GM20000 (cell line): ENCODE measurements at regions not wholly inside any gene's neighbourhood (a gene's known extent, or its start where the extent isn't known, plus 50 kb on each side); places are given as distances from the start of the nearest gene placed in this dataset.

Source experiments
- DNase-seq: peaks from one replicate; pipeline ENCODE4 v3.0.0; 2012; ENCODE audit warnings: low spot score
- TF ChIP-seq, protein P1 (sequence below): IDR thresholded peaks from 2 replicates; pipeline ENCODE4 v1.5.1; 2012; ENCODE audit warnings: mild to moderate bottlenecking, control low read depth; ENCODE audit errors: extremely low read depth, missing control alignments

DNA sequence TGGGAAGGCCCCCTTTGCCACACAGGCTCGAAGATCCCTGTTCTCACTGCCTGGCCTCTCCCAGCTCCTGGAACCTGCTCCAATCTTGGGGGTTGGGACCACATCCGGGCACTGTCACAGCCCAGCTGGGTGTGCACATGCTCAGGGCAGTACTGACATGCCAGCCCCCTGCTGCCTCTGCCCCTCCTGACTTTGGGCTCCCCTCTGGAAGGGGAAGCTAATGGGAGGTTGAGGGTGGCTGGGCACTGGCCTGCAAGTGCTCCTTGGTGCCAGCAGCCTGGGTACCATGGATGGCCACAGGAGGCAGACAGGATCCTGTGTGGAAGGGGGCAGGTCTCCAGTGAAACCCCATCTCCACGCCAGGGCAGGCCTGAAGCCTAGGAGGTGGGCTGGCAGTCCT is 126.1 kb upstream of the NOL4 start:
- no peak for DNase-seq
- TF ChIP-seq, protein P1, sequence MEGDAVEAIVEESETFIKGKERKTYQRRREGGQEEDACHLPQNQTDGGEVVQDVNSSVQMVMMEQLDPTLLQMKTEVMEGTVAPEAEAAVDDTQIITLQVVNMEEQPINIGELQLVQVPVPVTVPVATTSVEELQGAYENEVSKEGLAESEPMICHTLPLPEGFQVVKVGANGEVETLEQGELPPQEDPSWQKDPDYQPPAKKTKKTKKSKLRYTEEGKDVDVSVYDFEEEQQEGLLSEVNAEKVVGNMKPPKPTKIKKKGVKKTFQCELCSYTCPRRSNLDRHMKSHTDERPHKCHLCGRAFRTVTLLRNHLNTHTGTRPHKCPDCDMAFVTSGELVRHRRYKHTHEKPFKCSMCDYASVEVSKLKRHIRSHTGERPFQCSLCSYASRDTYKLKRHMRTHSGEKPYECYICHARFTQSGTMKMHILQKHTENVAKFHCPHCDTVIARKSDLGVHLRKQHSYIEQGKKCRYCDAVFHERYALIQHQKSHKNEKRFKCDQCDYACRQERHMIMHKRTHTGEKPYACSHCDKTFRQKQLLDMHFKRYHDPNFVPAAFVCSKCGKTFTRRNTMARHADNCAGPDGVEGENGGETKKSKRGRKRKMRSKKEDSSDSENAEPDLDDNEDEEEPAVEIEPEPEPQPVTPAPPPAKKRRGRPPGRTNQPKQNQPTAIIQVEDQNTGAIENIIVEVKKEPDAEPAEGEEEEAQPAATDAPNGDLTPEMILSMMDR, result no peak

DNA sequence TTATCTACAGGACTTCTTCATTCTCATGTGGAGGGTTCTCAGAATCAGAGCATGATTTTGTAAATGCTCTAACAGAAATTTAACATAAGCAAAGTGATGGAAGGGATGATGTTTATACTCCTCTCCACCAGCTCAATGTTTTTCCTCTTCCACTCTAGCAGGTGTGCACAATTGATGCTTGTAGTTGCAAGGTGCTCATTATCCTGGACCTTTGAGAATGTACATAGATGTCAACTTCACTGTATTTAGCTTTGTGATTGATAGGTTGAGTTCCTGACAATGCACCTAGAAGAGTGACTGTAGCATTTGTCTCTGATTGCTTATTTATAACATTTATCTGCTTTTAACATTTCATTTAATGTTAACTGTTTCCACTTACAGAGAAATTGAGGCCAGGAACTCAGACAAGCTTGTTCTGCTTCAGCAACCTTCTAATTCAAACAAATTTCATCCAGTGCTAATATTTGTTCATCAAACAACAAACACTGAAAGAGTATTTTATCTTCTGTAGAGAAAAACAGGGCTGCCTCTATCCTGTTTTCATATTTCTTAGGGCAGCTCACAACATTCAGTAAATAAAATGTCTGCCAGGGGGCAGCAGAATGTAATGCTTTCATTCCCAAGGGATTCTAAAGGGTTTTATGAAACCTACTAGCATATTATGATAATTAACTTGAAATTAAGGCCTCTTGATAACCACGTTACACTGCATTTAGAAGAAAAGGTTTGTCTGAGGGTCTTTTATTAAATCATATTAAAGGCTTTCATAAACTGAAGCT is 127.9 kb upstream of the NOL4 start:
- no peak for DNase-seq

DNA sequence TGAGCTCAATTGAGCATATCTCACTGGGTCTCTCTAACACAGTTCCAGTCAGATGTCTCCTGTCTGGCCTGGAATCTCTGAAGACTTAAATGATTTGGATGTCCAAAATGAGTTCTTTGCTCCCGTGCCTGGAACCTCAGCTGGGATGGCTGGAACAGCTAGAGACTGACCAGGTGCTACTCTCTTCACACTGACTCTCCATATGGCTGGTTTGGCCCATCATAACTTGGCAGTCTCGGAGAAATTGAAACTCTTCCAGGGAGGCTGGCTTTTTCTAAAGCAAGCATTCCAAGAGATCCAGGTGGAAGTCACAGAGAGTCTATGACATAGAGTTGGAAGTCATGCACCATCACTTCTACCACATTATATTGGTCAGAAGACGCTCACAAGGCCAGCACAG is 129.6 kb upstream of the NOL4 start:
- TF ChIP-seq, protein P1, result no peak
- no peak for DNase-seq

More for the DNA sequence above, 127.9 kb upstream of the NOL4 start:
- TF ChIP-seq, protein P1, result no peak

DNA sequence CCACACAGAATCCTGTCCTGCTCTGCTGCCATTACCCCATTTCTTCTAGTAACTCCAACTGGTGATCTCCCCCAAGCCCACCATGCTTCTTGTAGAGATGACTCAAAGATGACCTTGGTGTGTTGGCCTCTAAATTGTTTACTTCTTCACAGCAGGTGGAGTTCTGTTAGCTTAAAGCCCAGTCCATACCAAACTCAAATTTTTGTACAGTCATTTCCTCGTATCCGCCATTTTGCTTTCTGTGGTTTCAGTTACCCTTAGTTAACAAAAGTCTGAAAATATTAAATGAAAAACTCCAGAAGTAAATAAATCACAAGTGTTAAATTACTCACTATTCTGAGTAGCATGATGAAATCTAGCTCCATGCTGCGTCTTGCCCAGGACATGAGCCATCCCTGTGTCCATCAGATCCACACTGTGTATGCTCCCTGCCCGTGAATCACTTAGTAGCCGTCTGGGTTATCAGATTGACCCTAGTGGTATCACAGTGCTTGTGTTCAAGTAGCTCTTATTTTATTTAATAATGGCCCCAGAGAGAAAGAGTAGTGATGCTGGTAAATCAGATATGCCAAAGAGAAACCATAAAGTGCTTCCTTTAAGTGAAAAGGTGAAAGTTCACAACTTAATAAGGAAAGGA is 133.3 kb upstream of the NOL4 start:
- no peak for DNase-seq
- TF ChIP-seq, protein P1, result no peak

DNA sequence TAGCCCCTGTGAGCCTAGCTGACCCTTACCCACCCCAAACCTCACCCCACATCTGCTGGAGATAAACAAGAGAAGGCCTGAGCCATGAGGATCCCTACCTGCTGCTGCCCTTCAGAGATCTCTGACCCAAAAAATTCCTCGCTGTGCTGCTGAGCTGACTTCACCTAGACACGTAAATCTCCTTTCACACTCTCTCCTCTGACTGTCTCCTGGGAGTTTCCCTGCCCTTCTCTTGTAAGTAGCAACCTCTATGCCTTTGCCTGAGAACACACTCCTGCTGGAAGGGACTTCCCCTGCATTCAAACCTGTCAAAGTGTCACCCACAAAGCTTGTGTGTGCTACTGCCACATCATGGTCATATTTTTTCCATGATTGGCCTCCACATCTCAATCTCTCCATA is 134.2 kb upstream of the NOL4 start:
- peak; percentile 53 for DNase-seq
- TF ChIP-seq, protein P1, result no peak

DNA sequence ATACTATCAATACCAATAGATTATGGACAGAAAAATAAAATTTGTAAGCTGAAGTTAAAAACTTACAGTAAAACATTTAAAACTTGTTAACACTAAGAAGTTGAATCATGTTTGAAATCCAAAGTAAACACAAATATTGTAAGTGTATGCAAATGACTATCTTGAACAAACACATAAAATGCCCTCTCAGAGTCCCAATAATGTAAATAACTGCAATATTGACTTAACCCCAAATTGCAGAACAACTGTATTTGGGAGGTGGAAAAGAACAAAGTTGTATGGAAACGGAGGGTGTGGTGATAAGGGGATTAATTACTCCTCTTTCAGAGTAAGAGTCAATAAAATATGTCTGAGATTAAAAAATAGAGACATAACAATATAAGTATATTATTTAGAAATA is 140.0 kb upstream of the NOL4 start:
- TF ChIP-seq, protein P1, result no peak
- no peak for DNase-seq

DNA sequence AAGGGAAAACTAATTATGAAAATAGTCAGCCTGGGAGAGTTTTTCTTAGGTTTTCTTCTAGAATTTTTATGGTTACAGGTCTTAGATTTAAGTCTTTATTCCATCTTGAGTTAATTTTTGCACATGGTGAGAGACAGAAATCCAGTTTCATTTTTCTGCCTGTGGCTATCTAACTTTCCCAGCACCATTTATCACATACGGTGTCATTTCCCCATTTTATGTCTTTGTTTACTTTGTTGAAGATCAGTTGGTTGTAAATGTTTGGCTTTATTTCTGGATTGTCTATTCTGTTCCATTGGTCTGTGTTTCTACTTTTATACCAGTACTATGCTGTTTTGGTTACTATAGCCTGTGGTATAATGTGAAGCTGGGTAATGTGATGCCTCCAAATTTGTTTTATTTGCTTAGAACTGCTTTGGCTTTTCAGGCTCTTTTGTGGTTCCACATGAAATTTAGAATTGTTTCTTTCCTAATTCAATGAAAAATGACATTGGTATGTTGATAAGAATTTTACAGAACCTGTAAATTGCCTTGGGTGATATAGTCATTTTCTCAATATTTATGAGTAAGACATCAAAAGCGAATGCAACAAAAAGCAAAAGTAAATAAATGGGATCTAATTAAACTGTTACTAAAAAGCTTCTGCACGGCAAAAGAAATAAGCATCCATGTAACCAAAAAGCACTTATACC is 146.1 kb upstream of the NOL4 start:
- TF ChIP-seq, protein P1, result no peak
- DNase-seq, result no peak
